HCT116 (cell line): ENCODE measurements at regions not wholly inside any gene's neighbourhood (a gene's known extent, or its start where the extent isn't known, plus 50 kb on each side); places are given as distances from the start of the nearest gene placed in this dataset.

ENCODE experiments used
- ATAC-seq: fragments of 200-7000 bp; cut with Tn5 transposase; 2 replicates; pipeline ENCODE4 v1.9.1; 2020; ENCODE audit warnings: mild to moderate bottlenecking, moderate library complexity
- BruUV-seq: library from RNA; stranded (reverse); fragments of 400-500 nt; replicated peaks from 2 replicates; lab custom pipeline; 2021; lab: Mats Ljungman, UMichigan
- CTCF ChIA-PET: fragments of 300-600 bp; sonication (Branson Sonifier 250); formaldehyde crosslinking; loops from one replicate; lab custom pipeline; 2021; ENCODE audit warnings: antibody characterized with exemption; lab: Charles Lee
- POLR2A ChIA-PET: fragments of 300-600, 350-600 bp; sonication (Branson Sonifier 250); formaldehyde crosslinking; loops from one replicate; lab custom pipeline; 2021; ENCODE audit warnings: antibody characterized with exemption; lab: Charles Lee
- RAD21 ChIA-PET, 2 experiments: fragments of 300-600 bp; sonication (Branson Sonifier 250); formaldehyde crosslinking; loops; one replicate each; lab custom pipeline; 2023; ENCODE audit warnings: low total read pairs in 2 of 2; ENCODE audit not compliant: uncharacterized antibody in 2 of 2, unreplicated experiment in 2 of 2, low non-redundant PET in 1 of 2; lab: Charles Lee
- DNase-seq: peaks from one replicate; pipeline ENCODE4 v3.0.0-alpha.2; 2010; ENCODE audit warnings: low read depth, low spot score
- H2AFZ ChIP-seq: fragments of 200-600 bp; shearing (Covaris generic), sonication (generic); 2 replicates; pipeline ENCODE4 v1.6.1; 2017; ENCODE audit warnings: low read depth, mixed run types, mixed read lengths, antibody characterized with exemption, low read length; ENCODE audit not compliant: poor library complexity, severe bottlenecking
- H3K27ac ChIP-seq: 2 replicates; pipeline ENCODE4 v1.5.1; 2012; ENCODE audit warnings: low read depth, low read length
- H3K27me3 ChIP-seq: fragments of 200-600 bp; sonication (generic); 2 replicates; pipeline ENCODE4 v1.6.1; 2016; ENCODE audit warnings: mixed run types, low read length, mixed read lengths; ENCODE audit not compliant: insufficient read depth
- H3K36me3 ChIP-seq, 2 experiments: fragments of 200-500 bp in 1 of 2; fragments of 200-600 bp in 1 of 2; sonication (Bioruptor generic) in 1 of 2; sonication (generic) in 1 of 2; 2 replicates each; pipeline versions ENCODE4 v1.5.1 to v1.6.1; 2014 to 2016; ENCODE audit warnings: low read length in 2 of 2, inconsistent platforms in 1 of 2, mixed read lengths in 1 of 2, mixed run types in 1 of 2; ENCODE audit not compliant: insufficient read depth in 2 of 2, control insufficient read depth in 1 of 2
- H3K4me1 ChIP-seq, 2 experiments: fragments of 200-600 bp in 1 of 2; sonication (generic) in 1 of 2; 2 replicates each; pipeline versions ENCODE4 v1.5.1 to v1.6.1; 2012 to 2017; ENCODE audit warnings: low read length in 2 of 2, inconsistent platforms in 1 of 2, mild to moderate bottlenecking in 1 of 2, mixed read lengths in 1 of 2, mixed run types in 1 of 2, moderate library complexity in 1 of 2; ENCODE audit not compliant: insufficient read depth in 2 of 2, control insufficient read depth in 1 of 2
- H3K4me2 ChIP-seq: fragments of 200-600 bp; sonication (generic); 2 replicates; pipeline ENCODE4 v1.6.1; 2017; ENCODE audit warnings: mixed run types, low read length, mixed read lengths
- H3K4me3 ChIP-seq, 2 experiments: fragments of 200-600 bp in 1 of 2; sonication (generic) in 1 of 2; replicated peaks in 1 of 2; 2 replicates each; pipeline ENCODE4 v1.5.1; 2011 to 2016; ENCODE audit warnings: low read length in 2 of 2, control low read depth in 1 of 2, low read depth in 1 of 2, mild to moderate bottlenecking in 1 of 2, mixed read lengths in 1 of 2, mixed run types in 1 of 2
- H3K79me2 ChIP-seq: fragments of 200-600 bp; sonication (generic); 2 replicates; pipeline ENCODE4 v1.6.1; 2017; ENCODE audit warnings: mild to moderate bottlenecking, mixed run types, low read length, moderate library complexity, mixed read lengths; ENCODE audit not compliant: insufficient read depth
- H3K9ac ChIP-seq: fragments of 200-600 bp; sonication (generic); 2 replicates; pipeline ENCODE4 v1.6.1; 2016; ENCODE audit warnings: low read length, mixed read lengths
- H3K9me2 ChIP-seq: fragments of 200-600 bp; sonication (generic), shearing (Covaris generic); 2 replicates; pipeline ENCODE4 v1.6.1; 2017; ENCODE audit warnings: mixed run types, mild to moderate bottlenecking, moderate library complexity; ENCODE audit not compliant: insufficient read depth
- H3K9me3 ChIP-seq, 2 experiments: fragments of 200-500 bp in 1 of 2; fragments of 200-600 bp in 1 of 2; sonication (Bioruptor generic) in 1 of 2; sonication (generic) in 1 of 2; 2 replicates each; pipeline ENCODE4 v1.6.1; 2014 to 2017; ENCODE audit warnings: low read length in 2 of 2, mixed read lengths in 2 of 2, inconsistent platforms in 1 of 2, low read depth in 1 of 2, mild to moderate bottlenecking in 1 of 2, mixed run types in 1 of 2, moderate library complexity in 1 of 2; ENCODE audit not compliant: control insufficient read depth in 1 of 2, insufficient read depth in 1 of 2
- H4K20me1 ChIP-seq: fragments of 200-600 bp; sonication (generic), shearing (Covaris generic); 2 replicates; pipeline ENCODE4 v1.6.1; 2017; ENCODE audit warnings: mixed run types, mild to moderate bottlenecking, moderate library complexity; ENCODE audit not compliant: insufficient read depth
- ATF3 ChIP-seq: IDR thresholded peaks from 2 replicates; pipeline ENCODE4 v1.6.1; 2012
- CBX3 ChIP-seq: IDR thresholded peaks from 2 replicates; pipeline ENCODE4 v1.6.1; 2012; ENCODE audit warnings: low read depth
- CEBPB ChIP-seq: IDR thresholded peaks from 2 replicates; pipeline ENCODE4 v1.6.1; 2012; ENCODE audit warnings: low read depth
- CTCF ChIP-seq, 3 experiments: fragments of 200-600 bp in 1 of 3; sonication (generic) in 1 of 3; IDR thresholded peaks in 2 of 3; conservative IDR thresholded peaks in 1 of 3; 2 replicates each; pipeline ENCODE4 v1.5.1; 2012 to 2017; ENCODE audit warnings: low read depth in 2 of 3, low read length in 2 of 3, antibody characterized with exemption in 1 of 3, borderline replicate concordance in 1 of 3, control low read depth in 1 of 3, mild to moderate bottlenecking in 1 of 3, mixed read lengths in 1 of 3, mixed run types in 1 of 3, moderate library complexity in 1 of 3; ENCODE audit not compliant: insufficient read depth in 1 of 3
- ELF1 ChIP-seq: IDR thresholded peaks from 2 replicates; pipeline ENCODE4 v1.6.1; 2012; ENCODE audit warnings: low read depth, borderline replicate concordance
- EZH2 ChIP-seq: fragments of 200-600 bp; sonication (generic); IDR thresholded peaks from 2 replicates; pipeline ENCODE4 v1.6.1; 2017; ENCODE audit warnings: antibody characterized with exemption, mixed run types
- POLR2A ChIP-seq: IDR thresholded peaks from 2 replicates; pipeline ENCODE4 v1.7.0; 2011; ENCODE audit warnings: borderline replicate concordance; ENCODE audit not compliant: insufficient read depth, insufficient read length; ENCODE audit errors: extremely low read depth
- POLR2AphosphoS5 ChIP-seq: IDR thresholded peaks from 2 replicates; pipeline ENCODE4 v1.6.1; 2011; ENCODE audit warnings: mild to moderate bottlenecking, low read depth, low read length, moderate library complexity
- REST ChIP-seq: IDR thresholded peaks from 2 replicates; pipeline ENCODE4 v1.6.1; 2012; ENCODE audit warnings: low read depth
- SIN3A ChIP-seq: IDR thresholded peaks from 2 replicates; pipeline ENCODE4 v1.6.1; 2012; ENCODE audit warnings: low read depth
- SP1 ChIP-seq: IDR thresholded peaks from 2 replicates; pipeline ENCODE4 v1.6.1; 2012; ENCODE audit warnings: low read depth
- YY1 ChIP-seq: IDR thresholded peaks from 2 replicates; pipeline ENCODE4 v1.6.1; 2011; ENCODE audit warnings: low read length, low read depth, moderate library complexity, mild to moderate bottlenecking; ENCODE audit not compliant: insufficient replicate concordance; ENCODE audit errors: extremely low read depth
- ZBTB33 ChIP-seq: IDR thresholded peaks from 2 replicates; pipeline ENCODE4 v1.6.1; 2011; ENCODE audit warnings: mild to moderate bottlenecking, low read length, moderate library complexity; ENCODE audit not compliant: insufficient replicate concordance; ENCODE audit errors: extremely low read depth
- ZFX ChIP-seq: fragments of 450-650 bp; IDR thresholded peaks from 2 replicates; pipeline ENCODE4 v1.6.1; 2017
- ZNF274 ChIP-seq: fragments of 200-500 bp; sonication (Bioruptor generic); IDR thresholded peaks from 2 replicates; pipeline ENCODE4 v1.6.1; 2014; ENCODE audit warnings: mild to moderate bottlenecking, low read depth, low read length, inconsistent platforms
- intact Hi-C: fragments of 100-400 bp; cut with micrococcal nuclease; formaldehyde crosslinking; loops from 2 replicates; pipeline ENCODE4 v1.10.0; 2022

- H3K4me2 ChIP-seq = no peak overlapping the region
- no TSS peak for BruUV-seq
These were observed 559.0 kb downstream of the GALC start for GRCh38 chr14:87434011-87434410.

More at GRCh38 chr14:87434011-87434410, 559.0 kb downstream of the GALC start:
- RAD21 ChIA-PET = no interaction called here
- H3K4me1 ChIP-seq = no peaks in the 10 kb centered on the region
- TF ChIP-seq SP1 (no peak), CEBPB (no peak), ZNF274 (no peak), ZBTB33 (no peak), YY1 (no peak), CTCF (IDR thresholded peaks at IDR 0.05 in 2 of 3, conservative IDR thresholded peaks at IDR 0.05 in 1 of 3; ENCODE audit: borderline replicate concordance in 1 of 3, insufficient read depth in 1 of 3, low read depth in 2 of 3, low read length in 2 of 3) (no peak), EZH2 (no peak), ATF3 (no peak), ZFX (no peak), CBX3 (no peak), SIN3A (no peak), REST (no peak), POLR2AphosphoS5 (no peak), ELF1 (no peak), POLR2A (no peak)
- H3K9me2 ChIP-seq = no peaks in the 10 kb centered on the region
- no peak for DNase-seq
- POLR2A ChIA-PET = no interaction called here
- CTCF ChIA-PET = no interaction called here
- H3K9me3 ChIP-seq = peaks cover 9 to 27% of the 10 kb centered on the region in 2 experiments; a peak in 2 of 4 replicates
- no peaks in the 10 kb centered on the region for H3K79me2 ChIP-seq
- no peak for ATAC-seq
- no peak overlapping the region for H3K9ac ChIP-seq
- H3K27ac ChIP-seq = no peak overlapping the region
- H3K36me3 ChIP-seq = no peaks in the 10 kb centered on the region
- H2AFZ ChIP-seq = no peak overlapping the region
- no peaks in the 10 kb centered on the region for H3K27me3 ChIP-seq
- H3K4me3 ChIP-seq = no peak overlapping the region
- intact Hi-C loops = no loop called here
- H4K20me1 ChIP-seq = no peaks in the 10 kb centered on the region
